ENCODE measurements at regions not wholly inside any gene's neighbourhood (a gene's known extent, or its start where the extent isn't known, plus 50 kb on each side); places are given as distances from the start of the nearest gene placed in this dataset.

GRCh38 chr20:24795436-24795835 is 153.6 kb upstream of the CST7 start:
- FAIRE-seq (no peak), DNase-seq (ENCODE audit: low read depth, low spot score) (no peak)
- TF ChIP-seq CTCF (IDR thresholded peaks at IDR 0.05; ENCODE audit: extremely low read depth in 1 of 2, insufficient read depth in 1 of 2, low read depth in 1 of 2, low read length in 2 of 2), result no peak
- TF ChIP-seq MYC (IDR thresholded peaks at IDR 0.05; ENCODE audit: low read depth, low read length), result no peak
- no peak for TF ChIP-seq POLR2AphosphoS5 (IDR thresholded peaks at IDR 0.05; ENCODE audit: insufficient read depth, low read depth, low read length)
- no peak for TF ChIP-seq EZH2 (IDR thresholded peaks at IDR 0.05; ENCODE audit: borderline replicate concordance, low read depth, low read length, severe bottlenecking)
- TF ChIP-seq MAX (IDR thresholded peaks at IDR 0.05; ENCODE audit: insufficient read depth, insufficient read length), result no peak
- no peak for TF ChIP-seq POLR2A (IDR thresholded peaks at IDR 0.05; ENCODE audit: low read depth, low read length)
- no peak for TF ChIP-seq JUN (IDR thresholded peaks at IDR 0.05; ENCODE audit: borderline replicate concordance, insufficient read depth, insufficient read length, low read depth)
- no peak for TF ChIP-seq GATA2 (IDR thresholded peaks at IDR 0.05; ENCODE audit: insufficient read depth, insufficient read length, low read depth, low read length)
- no peak for TF ChIP-seq FOS (IDR thresholded peaks at IDR 0.05; ENCODE audit: borderline replicate concordance, insufficient read depth, low read length)
- no peaks in the 10 kb centered on the region for H3K9me1 ChIP-seq (replicated peaks; ENCODE audit: control insufficient read depth, extremely low read depth, insufficient read depth, low read length)
- no peak overlapping the region for H2AFZ ChIP-seq (ENCODE audit: low read depth, low read length)
- no peaks in the 10 kb centered on the region for H4K20me1 ChIP-seq (replicated peaks; ENCODE audit: control insufficient read depth, extremely low read depth, insufficient read depth, low read length)
- intact Hi-C loops (cut with micrococcal nuclease) (no loop called here), dilution Hi-C loops (cut with MboI; ENCODE audit: extremely low pct_ligation_motif_present, low sequenced_read_pairs) (no loop called here)
- ChIA-PET POLR2A (no interaction called here), CTCF (no interaction called here)
- H3K79me2 ChIP-seq (ENCODE audit: control insufficient read depth, insufficient read depth, low read length), result no peaks in the 10 kb centered on the region
- no peaks in the 10 kb centered on the region for H3K36me3 ChIP-seq (ENCODE audit: control insufficient read depth in 2 of 2, extremely low read depth in 1 of 2, insufficient read depth in 2 of 2, low read length in 2 of 2)
- no peaks in the 10 kb centered on the region for H3K9me3 ChIP-seq (replicated peaks; ENCODE audit: control insufficient read depth, insufficient read depth, low read length)
- H3K27ac ChIP-seq (ENCODE audit: insufficient read depth, low read depth, low read length), result no peak overlapping the region
- no peaks in the 10 kb centered on the region for H3K4me1 ChIP-seq (ENCODE audit: control insufficient read depth, extremely low read depth, insufficient read depth, low read length)
- no peak overlapping the region for H3K4me2 ChIP-seq (ENCODE audit: insufficient read depth, low read length)
- H3K9ac ChIP-seq (replicated peaks; ENCODE audit: extremely low read depth, insufficient read depth, low read length), result no peak overlapping the region
- H3K27me3 ChIP-seq (ENCODE audit: control insufficient read depth in 2 of 2, insufficient read depth in 2 of 2, low read length in 2 of 2), result no peaks in the 10 kb centered on the region
- no peak overlapping the region for H3K4me3 ChIP-seq (replicated peaks in 1 of 3; ENCODE audit: insufficient read depth in 1 of 3, low read depth in 1 of 3, low read length in 3 of 3)
- BruUV-seq (replicated peaks), result no TSS peak

Measured in endothelial cell of umbilical vein (primary cell).